ENCODE measurements at regions not wholly inside any gene's neighbourhood (a gene's known extent, or its start where the extent isn't known, plus 50 kb on each side); places are given as distances from the start of the nearest gene placed in this dataset.

GRCh38 chr4:188688956-188689355 lies 549.7 kb downstream of the TRIML1 start:
- Histone ChIP-seq H3K27ac (ENCODE audit: low read depth, low read length) (no peak overlapping the region), H3K9ac (ENCODE audit: low read length in 5 of 5) (no peak overlapping the region), H3K9me3 (ENCODE audit: control insufficient read depth in 5 of 5, low read length in 5 of 5) (peaks cover 0 to 6% (median 0%) of the 10 kb centered on the region in 5 donors), H3K4me3 (ENCODE audit: low read depth in 1 of 5, low read length in 5 of 5) (no peak overlapping the region), H3K27me3 (ENCODE audit: control insufficient read depth in 5 of 5, insufficient read depth in 4 of 5, low read length in 5 of 5) (no peaks in the 10 kb centered on the region), H3K4me1 (ENCODE audit: control insufficient read depth in 5 of 5, insufficient read depth in 5 of 5, low read length in 5 of 5) (no peaks in the 10 kb centered on the region), H3K36me3 (ENCODE audit: control insufficient read depth in 5 of 5, insufficient read depth in 5 of 5, low read length in 5 of 5) (no peaks in the 10 kb centered on the region)

- Histone ChIP-seq H3K4me1 (ENCODE audit: control insufficient read depth in 5 of 5, insufficient read depth in 5 of 5, low read length in 5 of 5) (no peaks in the 10 kb centered on the region), H3K9ac (ENCODE audit: low read length in 5 of 5) (no peak overlapping the region), H3K27me3 (ENCODE audit: control insufficient read depth in 5 of 5, insufficient read depth in 4 of 5, low read length in 5 of 5) (no peaks in the 10 kb centered on the region), H3K27ac (ENCODE audit: low read depth, low read length) (no peak overlapping the region), H3K36me3 (ENCODE audit: control insufficient read depth in 5 of 5, insufficient read depth in 5 of 5, low read length in 5 of 5) (no peaks in the 10 kb centered on the region), H3K9me3 (ENCODE audit: control insufficient read depth in 5 of 5, low read length in 5 of 5) (peaks cover 0 to 6% (median 0%) of the 10 kb centered on the region in 5 donors), H3K4me3 (ENCODE audit: low read depth in 1 of 5, low read length in 5 of 5) (no peak overlapping the region)
Measured at GRCh38 chr4:188691811-188692210, 552.6 kb downstream of the TRIML1 start.

- no peaks in the 10 kb centered on the region for H3K27me3 ChIP-seq (ENCODE audit: control insufficient read depth in 5 of 5, insufficient read depth in 4 of 5, low read length in 5 of 5)
- no peak overlapping the region for H3K4me3 ChIP-seq (ENCODE audit: low read depth in 1 of 5, low read length in 5 of 5)
- H3K9me3 ChIP-seq (ENCODE audit: control insufficient read depth in 5 of 5, low read length in 5 of 5), result no peaks in the 10 kb centered on the region
- no peaks in the 10 kb centered on the region for H3K36me3 ChIP-seq (ENCODE audit: control insufficient read depth in 5 of 5, insufficient read depth in 5 of 5, low read length in 5 of 5)
- H3K9ac ChIP-seq (ENCODE audit: low read length in 5 of 5), result no peak overlapping the region
- no peak overlapping the region for H3K27ac ChIP-seq (ENCODE audit: low read depth, low read length)
- no peaks in the 10 kb centered on the region for H3K4me1 ChIP-seq (ENCODE audit: control insufficient read depth in 5 of 5, insufficient read depth in 5 of 5, low read length in 5 of 5)
Measured at GRCh38 chr4:188695261-188695660, 556.0 kb downstream of the TRIML1 start.

GRCh38 chr4:188697243-188697642 lies 558.0 kb downstream of the TRIML1 start:
- Histone ChIP-seq H3K4me1 (ENCODE audit: control insufficient read depth in 5 of 5, insufficient read depth in 5 of 5, low read length in 5 of 5) (no peaks in the 10 kb centered on the region), H3K9ac (ENCODE audit: low read length in 5 of 5) (no peak overlapping the region), H3K9me3 (ENCODE audit: control insufficient read depth in 5 of 5, low read length in 5 of 5) (no peaks in the 10 kb centered on the region), H3K27ac (ENCODE audit: low read depth, low read length) (no peak overlapping the region), H3K4me3 (ENCODE audit: low read depth in 1 of 5, low read length in 5 of 5) (no peak overlapping the region), H3K36me3 (ENCODE audit: control insufficient read depth in 5 of 5, insufficient read depth in 5 of 5, low read length in 5 of 5) (no peaks in the 10 kb centered on the region), H3K27me3 (ENCODE audit: control insufficient read depth in 5 of 5, insufficient read depth in 4 of 5, low read length in 5 of 5) (no peaks in the 10 kb centered on the region)

- H3K9me3 ChIP-seq (ENCODE audit: control insufficient read depth in 5 of 5, low read length in 5 of 5), result no peaks in the 10 kb centered on the region
Measured at GRCh38 chr4:188701952-188702351, 562.7 kb downstream of the TRIML1 start.

GRCh38 chr4:188704288-188704687 lies 565.0 kb downstream of the TRIML1 start:
- no peaks in the 10 kb centered on the region for H3K36me3 ChIP-seq (ENCODE audit: control insufficient read depth in 5 of 5, insufficient read depth in 5 of 5, low read length in 5 of 5)
- peaks cover 0 to 2% (median 0%) of the 10 kb centered on the region in 5 donors for H3K4me1 ChIP-seq (ENCODE audit: control insufficient read depth in 5 of 5, insufficient read depth in 5 of 5, low read length in 5 of 5)
- H3K27ac ChIP-seq (ENCODE audit: low read depth, low read length), result no peak overlapping the region
- no peaks in the 10 kb centered on the region for H3K9me3 ChIP-seq (ENCODE audit: control insufficient read depth in 5 of 5, low read length in 5 of 5)
- H3K9ac ChIP-seq (ENCODE audit: low read length in 5 of 5), result no peak overlapping the region
- no peaks in the 10 kb centered on the region for H3K27me3 ChIP-seq (ENCODE audit: control insufficient read depth in 5 of 5, insufficient read depth in 4 of 5, low read length in 5 of 5)
- H3K4me3 ChIP-seq (ENCODE audit: low read depth in 1 of 5, low read length in 5 of 5), result no peak overlapping the region

More at GRCh38 chr4:188701952-188702351, 562.7 kb downstream of the TRIML1 start:
- H3K9ac ChIP-seq (ENCODE audit: low read length in 5 of 5), result no peak overlapping the region
- no peak overlapping the region for H3K27ac ChIP-seq (ENCODE audit: low read depth, low read length)
- H3K36me3 ChIP-seq (ENCODE audit: control insufficient read depth in 5 of 5, insufficient read depth in 5 of 5, low read length in 5 of 5), result no peaks in the 10 kb centered on the region
- H3K4me3 ChIP-seq (ENCODE audit: low read depth in 1 of 5, low read length in 5 of 5), result no peak overlapping the region
- peaks cover 0 to 2% (median 0%) of the 10 kb centered on the region in 5 donors for H3K4me1 ChIP-seq (ENCODE audit: control insufficient read depth in 5 of 5, insufficient read depth in 5 of 5, low read length in 5 of 5)
- H3K27me3 ChIP-seq (ENCODE audit: control insufficient read depth in 5 of 5, insufficient read depth in 4 of 5, low read length in 5 of 5), result no peaks in the 10 kb centered on the region

- H3K27ac ChIP-seq (ENCODE audit: low read depth, low read length), result no peak overlapping the region
- H3K36me3 ChIP-seq (ENCODE audit: control insufficient read depth in 5 of 5, insufficient read depth in 5 of 5, low read length in 5 of 5), result no peaks in the 10 kb centered on the region
- no peaks in the 10 kb centered on the region for H3K27me3 ChIP-seq (ENCODE audit: control insufficient read depth in 5 of 5, insufficient read depth in 4 of 5, low read length in 5 of 5)
- no peak overlapping the region for H3K9ac ChIP-seq (ENCODE audit: low read length in 5 of 5)
- no peak overlapping the region for H3K4me3 ChIP-seq (ENCODE audit: low read depth in 1 of 5, low read length in 5 of 5)
- H3K9me3 ChIP-seq (ENCODE audit: control insufficient read depth in 5 of 5, low read length in 5 of 5), result no peaks in the 10 kb centered on the region
- H3K4me1 ChIP-seq (ENCODE audit: control insufficient read depth in 5 of 5, insufficient read depth in 5 of 5, low read length in 5 of 5), result peaks cover 0 to 2% (median 0%) of the 10 kb centered on the region in 5 donors
Measured at GRCh38 chr4:188707036-188707435, 567.8 kb downstream of the TRIML1 start.

GRCh38 chr4:188714501-188714900 lies 575.3 kb downstream of the TRIML1 start:
- no peaks in the 10 kb centered on the region for H3K27me3 ChIP-seq (ENCODE audit: control insufficient read depth in 5 of 5, insufficient read depth in 4 of 5, low read length in 5 of 5)
- H3K36me3 ChIP-seq (ENCODE audit: control insufficient read depth in 5 of 5, insufficient read depth in 5 of 5, low read length in 5 of 5), result no peaks in the 10 kb centered on the region
- no peaks in the 10 kb centered on the region for H3K9me3 ChIP-seq (ENCODE audit: control insufficient read depth in 5 of 5, low read length in 5 of 5)
- no peak overlapping the region for H3K27ac ChIP-seq (ENCODE audit: low read depth, low read length)
- H3K4me1 ChIP-seq (ENCODE audit: control insufficient read depth in 5 of 5, insufficient read depth in 5 of 5, low read length in 5 of 5), result no peaks in the 10 kb centered on the region
- no peak overlapping the region for H3K9ac ChIP-seq (ENCODE audit: low read length in 5 of 5)
- H3K4me3 ChIP-seq (ENCODE audit: low read depth in 1 of 5, low read length in 5 of 5), result no peak overlapping the region

- Histone ChIP-seq H3K4me1 (ENCODE audit: control insufficient read depth in 5 of 5, insufficient read depth in 5 of 5, low read length in 5 of 5) (no peaks in the 10 kb centered on the region), H3K36me3 (ENCODE audit: control insufficient read depth in 5 of 5, insufficient read depth in 5 of 5, low read length in 5 of 5) (no peaks in the 10 kb centered on the region), H3K9me3 (ENCODE audit: control insufficient read depth in 5 of 5, low read length in 5 of 5) (no peaks in the 10 kb centered on the region), H3K4me3 (ENCODE audit: low read depth in 1 of 5, low read length in 5 of 5) (no peak overlapping the region), H3K27ac (ENCODE audit: low read depth, low read length) (no peak overlapping the region), H3K9ac (ENCODE audit: low read length in 5 of 5) (no peak overlapping the region), H3K27me3 (ENCODE audit: control insufficient read depth in 5 of 5, insufficient read depth in 4 of 5, low read length in 5 of 5) (no peaks in the 10 kb centered on the region)
Measured at GRCh38 chr4:188714907-188715306, 575.7 kb downstream of the TRIML1 start.

GRCh38 chr4:188717661-188718060 lies 578.4 kb downstream of the TRIML1 start:
- H3K4me3 ChIP-seq (ENCODE audit: low read depth in 1 of 5, low read length in 5 of 5), result no peak overlapping the region
- H3K27ac ChIP-seq (ENCODE audit: low read depth, low read length), result no peak overlapping the region
- H3K9me3 ChIP-seq (ENCODE audit: control insufficient read depth in 5 of 5, low read length in 5 of 5), result peaks cover 0 to 5% (median 0%) of the 10 kb centered on the region in 5 donors
- H3K27me3 ChIP-seq (ENCODE audit: control insufficient read depth in 5 of 5, insufficient read depth in 4 of 5, low read length in 5 of 5), result no peaks in the 10 kb centered on the region
- H3K4me1 ChIP-seq (ENCODE audit: control insufficient read depth in 5 of 5, insufficient read depth in 5 of 5, low read length in 5 of 5), result no peaks in the 10 kb centered on the region
- no peaks in the 10 kb centered on the region for H3K36me3 ChIP-seq (ENCODE audit: control insufficient read depth in 5 of 5, insufficient read depth in 5 of 5, low read length in 5 of 5)
- no peak overlapping the region for H3K9ac ChIP-seq (ENCODE audit: low read length in 5 of 5)

GRCh38 chr4:188719794-188720193 lies 580.6 kb downstream of the TRIML1 start:
- no peaks in the 10 kb centered on the region for H3K27me3 ChIP-seq (ENCODE audit: control insufficient read depth in 5 of 5, insufficient read depth in 4 of 5, low read length in 5 of 5)
- H3K4me1 ChIP-seq (ENCODE audit: control insufficient read depth in 5 of 5, insufficient read depth in 5 of 5, low read length in 5 of 5), result no peaks in the 10 kb centered on the region
- no peak overlapping the region for H3K27ac ChIP-seq (ENCODE audit: low read depth, low read length)
- H3K4me3 ChIP-seq (ENCODE audit: low read depth in 1 of 5, low read length in 5 of 5), result no peak overlapping the region
- H3K9ac ChIP-seq (ENCODE audit: low read length in 5 of 5), result no peak overlapping the region
- H3K9me3 ChIP-seq (ENCODE audit: control insufficient read depth in 5 of 5, low read length in 5 of 5), result peaks cover 0 to 5% (median 0%) of the 10 kb centered on the region in 5 donors
- H3K36me3 ChIP-seq (ENCODE audit: control insufficient read depth in 5 of 5, insufficient read depth in 5 of 5, low read length in 5 of 5), result no peaks in the 10 kb centered on the region

Data from subcutaneous abdominal adipose tissue (tissue), 5 donors.